SU-DHL-6 (cell line): ENCODE measurements at regions not wholly inside any gene's neighbourhood (a gene's known extent, or its start where the extent isn't known, plus 50 kb on each side); places are given as distances from the start of the nearest gene placed in this dataset.

Source experiments
- H2AFZ ChIP-seq: fragments of 200-600 bp; sonication (generic); 2 replicates; pipeline ENCODE4 v1.6.1; 2014; ENCODE audit warnings: low read depth, mild to moderate bottlenecking, moderate library complexity, mixed read lengths, antibody characterized with exemption, low read length; ENCODE audit not compliant: severe bottlenecking
- H3F3A ChIP-seq: fragments of 200-600 bp; shearing (Covaris generic); 2 replicates; pipeline ENCODE4 v1.6.0; 2016; ENCODE audit warnings: antibody characterized with exemption, mild to moderate bottlenecking; ENCODE audit not compliant: insufficient read depth
- H3K27ac ChIP-seq: fragments of 200-600 bp; sonication (generic); 2 replicates; pipeline ENCODE4 v1.5.1; 2016; ENCODE audit warnings: low read depth, mild to moderate bottlenecking, low read length, moderate library complexity, mixed read lengths
- H3K27me3 ChIP-seq: fragments of 200-600 bp; sonication (generic), shearing (Covaris generic); 2 replicates; pipeline ENCODE4 v1.6.0; 2014; ENCODE audit warnings: mild to moderate bottlenecking, low read length
- H3K36me3 ChIP-seq: fragments of 200-600 bp; sonication (generic); 2 replicates; pipeline ENCODE4 v1.6.1; 2014; ENCODE audit warnings: mild to moderate bottlenecking, low read length, mixed read lengths
- H3K4me2 ChIP-seq: fragments of 300-600, 200-600 bp; shearing (Covaris generic), sonication (generic); 2 replicates; pipeline ENCODE4 v1.6.0; 2014; ENCODE audit warnings: low read length, low read depth, mild to moderate bottlenecking; ENCODE audit not compliant: poor library complexity, severe bottlenecking
- H3K4me3 ChIP-seq: fragments of 200-600 bp; sonication (generic); 2 replicates; pipeline ENCODE4 v1.5.1; 2014; ENCODE audit warnings: antibody characterized with exemption, low read length, mild to moderate bottlenecking, mixed read lengths; ENCODE audit not compliant: insufficient read depth, poor library complexity, severe bottlenecking
- H3K79me2 ChIP-seq: fragments of 200-600 bp; sonication (generic); 2 replicates; pipeline ENCODE4 v1.6.1; 2014; ENCODE audit warnings: mild to moderate bottlenecking, low read length, moderate library complexity; ENCODE audit not compliant: insufficient read depth
- H3K9ac ChIP-seq: fragments of 200-600 bp; sonication (generic); 2 replicates; pipeline ENCODE4 v1.7.0; 2014; ENCODE audit warnings: mild to moderate bottlenecking, low read length
- H3K9me2 ChIP-seq: fragments of 200-600 bp; sonication (generic); replicated peaks from 2 replicates; pipeline ENCODE4 v1.6.1; 2014; ENCODE audit warnings: low read length; ENCODE audit not compliant: insufficient read depth
- H3K9me3 ChIP-seq: fragments of 200-600 bp; sonication (generic); 2 replicates; pipeline ENCODE4 v1.6.1; 2014; ENCODE audit warnings: low read length, mixed read lengths; ENCODE audit not compliant: insufficient read depth
- H4K20me1 ChIP-seq: fragments of 200-600 bp; sonication (generic); 2 replicates; pipeline ENCODE4 v1.6.1; 2014; ENCODE audit warnings: low read depth, mild to moderate bottlenecking, antibody characterized with exemption, low read length, moderate library complexity, mixed read lengths
- CTCF ChIP-seq: fragments of 200-600 bp; sonication (generic); IDR thresholded peaks from one replicate; pipeline ENCODE4 v1.5.1; 2017; ENCODE audit warnings: antibody characterized with exemption, mild to moderate bottlenecking, low read length, moderate library complexity; ENCODE audit not compliant: insufficient read depth, poor library complexity, severe bottlenecking
- EZH2phosphoT487 ChIP-seq: fragments of 200-600 bp; sonication (generic), shearing (Covaris generic); conservative IDR thresholded peaks from 2 replicates; pipeline ENCODE4 v1.6.1; 2018; ENCODE audit warnings: mild to moderate bottlenecking, antibody characterized with exemption, low read length, moderate library complexity, mixed read lengths

GRCh38 chr16:73545755-73546154 is 497.8 kb upstream of the ZFHX3 start:
- TF ChIP-seq CTCF (no peak), EZH2phosphoT487 (no peak)
- no peaks in the 10 kb centered on the region for H3K9me2 ChIP-seq
- H3K4me2 ChIP-seq, result no peak overlapping the region
- H4K20me1 ChIP-seq, result no peaks in the 10 kb centered on the region
- no peak overlapping the region for H3K9ac ChIP-seq
- no peak overlapping the region for H2AFZ ChIP-seq
- no peaks in the 10 kb centered on the region for H3K27me3 ChIP-seq
- H3F3A ChIP-seq, result no peaks in the 10 kb centered on the region
- H3K36me3 ChIP-seq, result no peaks in the 10 kb centered on the region
- H3K4me3 ChIP-seq, result no peak overlapping the region
- H3K27ac ChIP-seq, result no peak overlapping the region
- H3K79me2 ChIP-seq, result no peaks in the 10 kb centered on the region
- H3K9me3 ChIP-seq, result no peaks in the 10 kb centered on the region

GRCh38 chr16:73545290-73545689 is 497.4 kb upstream of the ZFHX3 start:
- TF ChIP-seq EZH2phosphoT487 (no peak), CTCF (no peak)
- H3K36me3 ChIP-seq, result no peaks in the 10 kb centered on the region
- no peaks in the 10 kb centered on the region for H3K9me2 ChIP-seq
- no peak overlapping the region for H3K4me2 ChIP-seq
- no peaks in the 10 kb centered on the region for H3F3A ChIP-seq
- no peaks in the 10 kb centered on the region for H3K79me2 ChIP-seq
- no peak overlapping the region for H2AFZ ChIP-seq
- H4K20me1 ChIP-seq, result no peaks in the 10 kb centered on the region
- H3K9me3 ChIP-seq, result no peaks in the 10 kb centered on the region
- H3K4me3 ChIP-seq, result no peak overlapping the region
- no peak overlapping the region for H3K27ac ChIP-seq
- H3K27me3 ChIP-seq, result no peaks in the 10 kb centered on the region
- no peak overlapping the region for H3K9ac ChIP-seq

- no peaks in the 10 kb centered on the region for H3K9me2 ChIP-seq
- no peak overlapping the region for H3K4me2 ChIP-seq
- no peaks in the 10 kb centered on the region for H3F3A ChIP-seq
- no peak overlapping the region for H2AFZ ChIP-seq
- no peak overlapping the region for H3K9ac ChIP-seq
- no peaks in the 10 kb centered on the region for H3K79me2 ChIP-seq
- H4K20me1 ChIP-seq, result no peaks in the 10 kb centered on the region
- TF ChIP-seq EZH2phosphoT487 (no peak), CTCF (no peak)
- H3K9me3 ChIP-seq, result no peaks in the 10 kb centered on the region
- no peaks in the 10 kb centered on the region for H3K36me3 ChIP-seq
- H3K27me3 ChIP-seq, result no peaks in the 10 kb centered on the region
- H3K4me3 ChIP-seq, result no peak overlapping the region
- H3K27ac ChIP-seq, result no peak overlapping the region
Measured at GRCh38 chr16:73544826-73545225, 496.9 kb upstream of the ZFHX3 start.
